ENCODE measurements at regions not wholly inside any gene's neighbourhood (a gene's known extent, or its start where the extent isn't known, plus 50 kb on each side); places are given as distances from the start of the nearest gene placed in this dataset.
"Not testable (repeated sequence)": the region's sequence is repeated elsewhere in the genome, so short reads cannot be mapped to it uniquely, and the experiment has no call there.

GRCh38 chr4:123007679-123008078 is 85.3 kb upstream of the NUDT6 start:
- Histone ChIP-seq H2BK120ac (ENCODE audit: low read depth, low read length) (no peak overlapping the region), H2AFZ (replicated peaks; ENCODE audit: low read length, poor library complexity) (no peak overlapping the region), H3K36me3 (ENCODE audit: control insufficient read depth, insufficient read depth, low read length) (no peaks in the 10 kb centered on the region), H3K9me1 (ENCODE audit: insufficient read depth, low read length) (peaks cover 4% of the 10 kb centered on the region), H2AK5ac (ENCODE audit: low read depth, low read length) (no peak overlapping the region), H3K9ac (ENCODE audit: low read depth, low read length) (no peak overlapping the region), H3K9me3 (ENCODE audit: control insufficient read depth, insufficient read depth, low read length) (no peaks in the 10 kb centered on the region), H3K4ac (ENCODE audit: low read depth, low read length) (no peak overlapping the region), H2BK20ac (ENCODE audit: low read depth, low read length) (no peak overlapping the region), H3K27me3 (ENCODE audit: control insufficient read depth, insufficient read depth, low read length) (no peaks in the 10 kb centered on the region), H2BK5ac (ENCODE audit: low read depth, low read length, poor library complexity, severe bottlenecking) (no peak overlapping the region), H3K18ac (ENCODE audit: low read depth, low read length) (no peak overlapping the region), H3K4me1 (ENCODE audit: control insufficient read depth, insufficient read depth, low read length) (no peaks in the 10 kb centered on the region), H3K14ac (replicated peaks; ENCODE audit: low read depth, low read length) (no peak overlapping the region), H3K79me1 (ENCODE audit: low read depth in 1 of 2, low read length in 2 of 2) (peaks cover 0 to 3% of the 10 kb centered on the region in 2 experiments; a peak in 1 of 4 replicates), H3K4me2 (ENCODE audit: low read depth, low read length) (no peak overlapping the region), H3K56ac (ENCODE audit: extremely low read depth, insufficient read depth, low read length) (no peak overlapping the region), H4K5ac (ENCODE audit: low read depth, low read length) (no peak overlapping the region), H3K4me3 (ENCODE audit: insufficient read depth, low read depth, low read length) (no peak overlapping the region), H4K91ac (ENCODE audit: insufficient read depth, low read depth, low read length) (no peak overlapping the region), H2AK9ac (replicated peaks; ENCODE audit: low read depth, low read length, poor library complexity) (no peak overlapping the region), H2BK15ac (ENCODE audit: low read depth, low read length) (no peak overlapping the region), H3K27ac (ENCODE audit: insufficient read depth, low read length) (no peak overlapping the region), H3K23ac (ENCODE audit: low read depth, low read length) (no peak overlapping the region), H4K8ac (ENCODE audit: low read depth in 2 of 2, low read length in 2 of 2) (no peak overlapping the region), H4K20me1 (ENCODE audit: insufficient read depth, low read length) (no peaks in the 10 kb centered on the region)
- intact Hi-C loops (cut with micrococcal nuclease) (no loop called here), dilution Hi-C loops (cut with HindIII; ENCODE audit: low sequenced_read_pairs, unreplicated experiment) (no loop called here), in situ Hi-C loops (cut with MboI; ENCODE audit: low sequenced_read_pairs) (no loop called here)
- CTCF ChIA-PET, result no interaction called here
- ATAC-seq (ENCODE audit: low read depth) (no peak), DNase-seq (no peak)
- POLR2A ChIA-PET (ENCODE audit: unreplicated experiment), result no interaction called here
- BruUV-seq (replicated peaks), result no TSS peak
- TF ChIP-seq, protein P1, sequence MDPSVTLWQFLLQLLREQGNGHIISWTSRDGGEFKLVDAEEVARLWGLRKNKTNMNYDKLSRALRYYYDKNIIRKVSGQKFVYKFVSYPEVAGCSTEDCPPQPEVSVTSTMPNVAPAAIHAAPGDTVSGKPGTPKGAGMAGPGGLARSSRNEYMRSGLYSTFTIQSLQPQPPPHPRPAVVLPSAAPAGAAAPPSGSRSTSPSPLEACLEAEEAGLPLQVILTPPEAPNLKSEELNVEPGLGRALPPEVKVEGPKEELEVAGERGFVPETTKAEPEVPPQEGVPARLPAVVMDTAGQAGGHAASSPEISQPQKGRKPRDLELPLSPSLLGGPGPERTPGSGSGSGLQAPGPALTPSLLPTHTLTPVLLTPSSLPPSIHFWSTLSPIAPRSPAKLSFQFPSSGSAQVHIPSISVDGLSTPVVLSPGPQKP (IDR thresholded peaks at IDR 0.05; ENCODE audit: borderline replicate concordance, low read depth, low read length), result no peak

GRCh38 chr4:123012416-123012815 is 90.0 kb upstream of the NUDT6 start:
- H3K4ac ChIP-seq (ENCODE audit: low read depth, low read length); DNase-seq; H3K56ac ChIP-seq (ENCODE audit: extremely low read depth, insufficient read depth, low read length); H4K91ac ChIP-seq (ENCODE audit: insufficient read depth, low read depth, low read length); H2BK120ac ChIP-seq (ENCODE audit: low read depth, low read length); H2AK9ac ChIP-seq (replicated peaks; ENCODE audit: low read depth, low read length, poor library complexity); H2BK5ac ChIP-seq (ENCODE audit: low read depth, low read length, poor library complexity, severe bottlenecking); ATAC-seq (ENCODE audit: low read depth); H3K9me1 ChIP-seq (ENCODE audit: insufficient read depth, low read length); H3K23ac ChIP-seq (ENCODE audit: low read depth, low read length); in situ Hi-C loops (cut with MboI; ENCODE audit: low sequenced_read_pairs); H3K27ac ChIP-seq (ENCODE audit: insufficient read depth, low read length); H3K4me2 ChIP-seq (ENCODE audit: low read depth, low read length); H3K14ac ChIP-seq (replicated peaks; ENCODE audit: low read depth, low read length); H2AK5ac ChIP-seq (ENCODE audit: low read depth, low read length); intact Hi-C loops (cut with micrococcal nuclease); CTCF ChIA-PET; H2BK15ac ChIP-seq (ENCODE audit: low read depth, low read length); H3K4me3 ChIP-seq (ENCODE audit: insufficient read depth, low read depth, low read length); POLR2A ChIA-PET (ENCODE audit: unreplicated experiment); H3K9me3 ChIP-seq (ENCODE audit: control insufficient read depth, insufficient read depth, low read length); H3K27me3 ChIP-seq (ENCODE audit: control insufficient read depth, insufficient read depth, low read length); H4K20me1 ChIP-seq (ENCODE audit: insufficient read depth, low read length); BruUV-seq (replicated peaks); H3K9ac ChIP-seq (ENCODE audit: low read depth, low read length); H4K5ac ChIP-seq (ENCODE audit: low read depth, low read length); H2BK20ac ChIP-seq (ENCODE audit: low read depth, low read length); H3K18ac ChIP-seq (ENCODE audit: low read depth, low read length); dilution Hi-C loops (cut with HindIII; ENCODE audit: low sequenced_read_pairs, unreplicated experiment); H2AFZ ChIP-seq (replicated peaks; ENCODE audit: low read length, poor library complexity); H3K4me1 ChIP-seq (ENCODE audit: control insufficient read depth, insufficient read depth, low read length); H4K8ac ChIP-seq (ENCODE audit: low read depth in 2 of 2, low read length in 2 of 2); H3K79me1 ChIP-seq (ENCODE audit: low read depth in 1 of 2, low read length in 2 of 2); H3K36me3 ChIP-seq (ENCODE audit: control insufficient read depth, insufficient read depth, low read length): not testable (repeated sequence)
- WGBS, 2 experiments (ENCODE audit: extremely low coverage in 2 of 2, insufficient read length in 1 of 2), result 100% methylated on average over 3 of the region's 12 CpGs; no CpG with 5 or more reads in 1 of the 2 experiments
